Ramos (cell line): ENCODE measurements at regions not wholly inside any gene's neighbourhood (a gene's known extent, or its start where the extent isn't known, plus 50 kb on each side); places are given as distances from the start of the nearest gene placed in this dataset.
"Not testable (repeated sequence)": the region's sequence is repeated elsewhere in the genome, so short reads cannot be mapped to it uniquely, and the experiment has no call there.

Source experiments
- in situ Hi-C: fragments of 300-500 bp; cut with MboI; formaldehyde crosslinking; loops from one replicate; pipeline ENCODE4 v1.14.3; 2022; ENCODE audit warnings: low sequenced_read_pairs; ENCODE audit not compliant: unreplicated experiment

- in situ Hi-C loops: no loop called here
These were observed 1196.4 kb downstream of the VRK1 start for GRCh38 chr14:97993508-97994019.

- in situ Hi-C loops: no loop called here
These were observed 1196.9 kb downstream of the VRK1 start for GRCh38 chr14:97994020-97994531.

- in situ Hi-C loops: no loop called here
These were observed 1197.9 kb downstream of the VRK1 start for GRCh38 chr14:97995038-97995437.

- in situ Hi-C loops: no loop called here
These were observed 1198.3 kb downstream of the VRK1 start for GRCh38 chr14:97995531-97995930.

GRCh38 chr14:98006008-98006407 is 1208.8 kb downstream of the VRK1 start:
- in situ Hi-C loops: no loop called here

- in situ Hi-C loops: no loop called here
These were observed 1211.4 kb downstream of the VRK1 start for GRCh38 chr14:98008381-98009113.

DNA sequence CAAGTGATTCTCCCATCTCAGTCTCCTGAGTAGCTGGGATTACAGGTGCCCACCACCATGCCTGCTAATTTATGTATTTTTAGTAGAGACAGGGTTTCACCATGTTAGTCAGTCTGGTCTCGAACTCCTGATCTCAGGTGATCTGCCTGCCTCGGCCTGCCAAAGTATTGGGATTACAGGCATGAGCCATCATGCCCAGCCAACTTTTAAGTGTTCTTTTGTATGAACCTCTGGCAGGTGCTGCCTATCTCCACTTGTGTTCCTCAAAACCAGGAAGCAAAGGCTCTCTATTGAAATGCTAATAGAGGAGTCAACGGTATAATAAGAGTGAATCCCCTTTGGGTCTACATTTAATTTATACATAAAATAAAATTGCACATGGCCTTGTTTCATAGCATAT is 1212.0 kb downstream of the VRK1 start:
- in situ Hi-C loops: not testable (repeated sequence)

- in situ Hi-C loops: no loop called here
These were observed 1213.6 kb downstream of the VRK1 start for GRCh38 chr14:98010784-98011183.

GRCh38 chr14:98014851-98015615 is 1217.9 kb downstream of the VRK1 start:
- in situ Hi-C loops: no loop called here

GRCh38 chr14:98015921-98016320 is 1218.7 kb downstream of the VRK1 start:
- in situ Hi-C loops: no loop called here

GRCh38 chr14:98018628-98019027 is 1221.4 kb downstream of the VRK1 start:
- in situ Hi-C loops: no loop called here

DNA sequence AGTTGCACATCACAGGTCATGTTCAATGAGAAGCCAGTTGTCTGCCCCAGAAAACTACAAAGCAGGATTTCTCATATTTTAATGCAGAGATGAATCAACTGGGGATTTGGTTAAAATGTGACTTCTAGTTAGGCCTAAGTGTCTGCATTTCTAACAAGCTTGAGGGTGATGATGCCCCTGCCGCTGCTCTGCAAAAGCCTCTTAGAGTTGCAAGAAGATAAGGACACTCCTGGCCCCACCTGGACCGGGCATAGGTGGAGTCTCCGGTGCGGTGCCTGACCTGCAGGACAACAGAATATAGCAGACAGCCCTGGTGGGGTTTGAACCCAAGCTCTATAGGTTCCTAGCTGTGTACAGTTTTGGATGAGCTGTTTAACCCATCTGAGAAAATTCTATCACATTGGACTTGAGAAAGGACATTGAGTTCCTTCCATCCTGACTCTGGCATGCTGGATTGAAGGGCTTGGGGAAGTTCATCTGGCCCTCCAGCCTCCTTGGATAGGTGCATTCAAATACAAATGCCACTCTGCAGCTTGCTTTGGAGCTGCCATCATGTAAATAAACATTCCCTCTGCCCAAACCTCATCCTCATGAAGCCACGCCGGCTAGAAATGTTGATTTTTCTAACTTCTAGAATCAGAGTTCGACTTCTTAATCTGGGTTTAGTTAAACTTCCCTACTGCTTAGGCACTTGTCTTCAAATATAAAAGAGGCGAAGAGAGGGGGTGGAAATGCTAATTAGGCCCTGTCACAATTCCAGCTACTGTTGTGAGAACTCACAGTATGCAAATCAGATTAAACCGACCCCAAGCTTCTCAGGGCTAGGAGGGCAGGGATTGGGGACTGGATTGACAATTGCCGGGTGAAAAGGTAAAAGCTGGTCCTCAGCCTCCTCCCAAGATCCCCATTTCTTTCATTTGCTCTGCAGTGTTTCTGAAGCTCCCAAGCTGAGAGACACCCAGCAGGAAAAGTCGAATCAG is 1225.6 kb downstream of the VRK1 start:
- in situ Hi-C loops: no loop called here

GRCh38 chr14:98028162-98028561 is 1231.0 kb downstream of the VRK1 start:
- in situ Hi-C loops: no loop called here

- in situ Hi-C loops: no loop called here
These were observed 1236.6 kb downstream of the BCL11B start for GRCh38 chr14:98035396-98035795.

DNA sequence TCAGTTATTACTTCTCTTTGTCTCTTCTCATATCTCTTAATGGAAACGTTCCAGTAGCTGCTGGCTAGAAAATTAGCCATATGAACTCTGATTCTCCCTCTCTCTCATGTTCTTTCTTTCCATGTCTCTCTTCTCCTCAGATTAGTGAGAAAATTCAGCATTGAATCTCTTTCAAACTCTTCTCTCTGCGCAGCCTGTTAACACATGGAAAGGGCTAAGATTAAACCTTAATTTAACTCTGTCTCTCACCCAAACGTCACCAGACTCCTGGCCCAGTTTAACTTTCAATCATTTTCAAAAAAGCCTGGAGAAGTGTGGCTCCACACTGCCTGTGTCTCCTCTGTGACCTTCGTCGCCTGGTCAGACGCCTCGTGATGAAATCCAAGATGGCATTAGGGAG is 1234.2 kb downstream of the BCL11B start:
- in situ Hi-C loops: no loop called here

- in situ Hi-C loops: no loop called here
These were observed 1215.1 kb downstream of the BCL11B start for GRCh38 chr14:98056946-98057345.

DNA sequence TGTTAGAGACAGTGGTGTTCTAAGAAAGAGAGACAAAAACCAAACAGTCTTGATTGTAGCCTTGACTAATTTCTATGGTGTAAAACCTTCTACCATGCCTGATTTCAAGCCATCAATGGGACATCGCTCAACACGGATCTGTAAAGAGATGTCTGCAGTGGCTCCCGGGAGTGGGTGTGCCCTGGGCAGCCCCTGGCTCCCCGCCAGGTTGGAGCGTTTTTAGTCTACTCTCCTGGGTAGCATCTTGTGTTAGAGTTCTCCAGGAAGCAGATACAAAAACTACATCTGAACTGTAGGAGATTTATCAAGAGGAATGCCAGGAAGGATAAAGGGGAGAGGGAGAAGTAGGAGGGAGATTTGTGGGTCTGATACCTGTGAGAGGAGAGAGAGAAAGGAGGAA is 1212.9 kb downstream of the BCL11B start:
- in situ Hi-C loops: no loop called here

- in situ Hi-C loops: no loop called here
These were observed 1209.9 kb downstream of the BCL11B start for GRCh38 chr14:98062083-98062482.

DNA sequence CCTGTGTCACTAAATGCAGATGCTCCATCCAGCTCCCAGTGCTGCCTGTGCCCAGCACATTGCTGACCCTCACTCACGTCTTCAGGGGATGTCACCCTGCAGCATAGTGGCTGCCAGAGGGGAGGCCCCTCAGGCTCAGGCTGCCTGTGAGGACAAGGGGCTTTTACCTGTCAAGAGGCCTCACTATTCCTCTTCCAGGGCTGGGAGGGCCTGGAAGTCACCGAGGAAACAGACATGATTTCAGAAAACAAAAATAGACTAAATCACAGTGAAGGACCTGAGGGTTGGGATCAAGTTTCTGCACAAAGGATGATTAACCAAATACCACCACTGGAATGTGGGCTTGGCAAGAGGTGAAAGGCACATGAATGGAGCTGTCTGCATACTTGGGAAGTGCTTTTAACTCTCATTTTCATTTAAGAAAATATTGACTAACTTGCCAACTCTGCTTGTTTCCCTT is 1202.3 kb downstream of the BCL11B start:
- in situ Hi-C loops: no loop called here

GRCh38 chr14:98070536-98070935 is 1201.5 kb downstream of the BCL11B start:
- in situ Hi-C loops: no loop called here
